GM12892 (cell line): ENCODE measurements at regions not wholly inside any gene's neighbourhood (a gene's known extent, or its start where the extent isn't known, plus 50 kb on each side); places are given as distances from the start of the nearest gene placed in this dataset.

ENCODE experiments used
- POLR2A ChIP-seq: IDR thresholded peaks from 2 replicates; pipeline ENCODE4 v1.6.1; 2011; ENCODE audit warnings: low read depth, low read length, control low read depth
- POLR2AphosphoS5 ChIP-seq: IDR thresholded peaks from 2 replicates; pipeline ENCODE4 v1.6.1; 2011; ENCODE audit warnings: low read depth, low read length, control low read depth
- TAF1 ChIP-seq: IDR thresholded peaks from 2 replicates; pipeline ENCODE4 v1.6.1; 2011; ENCODE audit warnings: low read depth, mild to moderate bottlenecking, control low read depth, low read length, borderline replicate concordance

- TF ChIP-seq POLR2AphosphoS5 (no peak), TAF1 (no peak), POLR2A (no peak)
Observed at GRCh38 chr13:95434111-95434510, 118.4 kb upstream of the CLDN10 start.
